ENCODE measurements at regions not wholly inside any gene's neighbourhood (a gene's known extent, or its start where the extent isn't known, plus 50 kb on each side); places are given as distances from the start of the nearest gene placed in this dataset.
"Not testable (repeated sequence)": the region's sequence is repeated elsewhere in the genome, so short reads cannot be mapped to it uniquely, and the experiment has no call there.

DNA sequence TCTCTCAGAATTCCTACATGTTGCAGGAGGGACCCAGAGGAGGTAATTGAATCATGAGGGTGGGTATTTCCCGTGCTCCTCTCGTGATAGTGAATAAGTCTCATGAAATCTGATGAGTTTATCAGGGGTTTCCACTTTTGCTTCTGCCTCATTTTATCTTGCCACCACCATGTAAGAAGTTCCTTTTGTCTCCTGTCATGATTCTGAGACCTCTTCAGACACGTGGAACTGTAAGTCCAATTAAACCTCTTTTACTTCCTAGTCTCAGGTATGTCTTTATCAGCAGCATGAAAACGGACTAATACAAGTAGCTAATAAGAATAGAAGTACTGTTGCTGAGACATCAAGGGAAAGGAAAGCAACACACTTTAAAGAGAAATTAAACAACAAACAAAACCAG is 143.4 kb downstream of the CCDC71L start:
- POLR2A ChIA-PET: no interaction called here
- Mint-ChIP-seq H3K27me3 (peaks cover 28% of the 10 kb centered on the region), H3K4me3 (no peak overlapping the region), H3K9me3 (no peaks in the 10 kb centered on the region), H3K27ac (no peak overlapping the region), H3K36me3 (no peaks in the 10 kb centered on the region), H3K4me1 (no peaks in the 10 kb centered on the region)
- ATAC-seq (ENCODE audit: low read depth) (no peak), DNase-seq (no peak)

DNA sequence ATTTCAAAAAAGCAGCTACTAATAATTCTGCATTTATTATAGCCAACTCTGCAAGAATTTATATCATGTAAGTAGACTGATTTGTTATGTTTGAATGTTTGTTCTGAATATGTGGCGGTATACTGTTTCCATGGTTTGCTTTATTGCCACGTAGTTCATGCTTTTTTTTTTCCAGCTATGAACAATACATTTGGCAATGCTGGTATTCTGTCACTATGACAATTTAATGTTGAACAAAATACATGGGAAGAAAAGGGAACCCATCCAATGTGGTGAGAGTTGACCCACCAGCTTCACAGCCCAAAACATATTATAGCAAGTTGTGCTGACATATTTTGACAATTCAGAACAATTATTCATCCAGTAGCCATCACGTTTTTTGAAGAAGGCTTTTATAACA is 145.6 kb downstream of the CCDC71L start:
- H3K36me3 Mint-ChIP-seq: no peaks in the 10 kb centered on the region
- H3K27me3 Mint-ChIP-seq: peaks cover 28% of the 10 kb centered on the region
- no peaks in the 10 kb centered on the region for H3K9me3 Mint-ChIP-seq
- no peak overlapping the region for H3K27ac Mint-ChIP-seq
- DNase-seq (no peak), ATAC-seq (ENCODE audit: low read depth) (no peak)
- POLR2A ChIA-PET: no interaction called here
- no peaks in the 10 kb centered on the region for H3K4me1 Mint-ChIP-seq
- H3K4me3 Mint-ChIP-seq: no peak overlapping the region

DNA sequence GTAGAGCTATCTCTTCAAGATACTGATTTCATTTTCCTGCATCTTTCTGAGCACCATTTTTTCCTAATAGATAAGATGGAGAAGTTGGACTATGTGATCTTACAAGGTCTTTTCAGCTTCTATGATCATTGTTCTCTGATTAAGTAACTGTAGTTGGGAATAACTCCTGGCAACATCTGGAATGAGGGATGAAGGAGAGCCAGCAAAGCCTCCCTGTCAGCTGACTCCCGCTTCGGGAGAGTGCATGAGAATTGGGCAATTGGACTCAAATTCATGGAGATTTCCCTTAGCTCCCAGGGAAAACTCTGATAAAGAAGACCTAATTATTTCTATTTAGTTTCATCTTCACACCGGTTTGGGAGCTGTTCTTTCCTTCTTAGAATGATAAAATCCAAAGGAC is 146.1 kb downstream of the CCDC71L start:
- no peaks in the 10 kb centered on the region for H3K9me3 Mint-ChIP-seq
- H3K36me3 Mint-ChIP-seq: no peaks in the 10 kb centered on the region
- no peaks in the 10 kb centered on the region for H3K4me1 Mint-ChIP-seq
- H3K27me3 Mint-ChIP-seq: peaks cover 29% of the 10 kb centered on the region
- POLR2A ChIA-PET: no interaction called here
- ATAC-seq (ENCODE audit: low read depth) (no peak), DNase-seq (no peak)
- H3K27ac Mint-ChIP-seq: no peak overlapping the region
- no peak overlapping the region for H3K4me3 Mint-ChIP-seq

DNA sequence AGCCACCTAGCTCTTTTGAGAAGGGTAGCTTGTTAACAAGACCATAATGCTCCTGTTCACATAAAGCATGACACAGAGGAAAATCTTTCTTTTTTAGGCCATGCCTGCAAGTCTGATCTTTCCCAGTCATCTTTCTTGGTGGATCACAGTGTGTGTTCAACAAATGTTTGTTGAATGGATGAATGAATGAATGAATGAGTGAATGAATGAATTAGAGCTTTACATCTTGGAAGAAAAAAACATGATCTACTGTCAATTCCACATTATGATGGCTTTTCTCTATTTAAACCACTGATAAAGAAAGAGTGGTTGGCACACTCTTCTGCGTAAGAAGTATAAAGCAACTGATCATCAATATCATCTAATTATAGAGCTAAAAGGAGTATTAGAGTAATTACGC is 148.7 kb downstream of the CCDC71L start:
- POLR2A ChIA-PET: no interaction called here
- ATAC-seq (ENCODE audit: low read depth) (no peak), DNase-seq (no peak)
- H3K27me3 Mint-ChIP-seq: peaks cover 11% of the 10 kb centered on the region
- H3K4me3 Mint-ChIP-seq: no peak overlapping the region
- H3K9me3 Mint-ChIP-seq: no peaks in the 10 kb centered on the region
- H3K4me1 Mint-ChIP-seq: no peaks in the 10 kb centered on the region
- no peak overlapping the region for H3K27ac Mint-ChIP-seq
- H3K36me3 Mint-ChIP-seq: no peaks in the 10 kb centered on the region

DNA sequence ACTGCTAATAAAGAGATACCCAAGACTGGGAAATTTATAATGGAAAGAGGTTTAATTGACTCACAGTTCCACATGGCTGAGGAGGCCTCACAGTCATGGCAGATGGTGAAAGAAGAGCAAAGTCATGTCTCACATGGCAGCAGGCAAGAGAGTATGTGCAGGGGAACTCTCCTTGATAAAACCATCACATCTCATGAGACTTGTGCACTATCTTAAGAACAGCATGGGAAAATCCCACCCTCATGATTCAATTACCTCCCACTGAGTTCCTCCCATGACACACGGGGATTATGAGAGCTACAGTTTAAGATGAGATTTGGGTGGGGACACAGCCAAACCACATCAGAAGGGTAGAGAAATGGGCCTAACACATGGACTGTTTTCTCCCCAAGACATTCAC is 156.3 kb downstream of the CCDC71L start:
- DNase-seq (no peak), ATAC-seq (ENCODE audit: low read depth) (no peak)
- Mint-ChIP-seq H3K27ac (no peak overlapping the region), H3K9me3 (no peaks in the 10 kb centered on the region), H3K4me1 (no peaks in the 10 kb centered on the region), H3K36me3 (no peaks in the 10 kb centered on the region), H3K4me3 (no peak overlapping the region), H3K27me3 (peaks cover under 1% of the 10 kb centered on the region)
- POLR2A ChIA-PET: no interaction called here

DNA sequence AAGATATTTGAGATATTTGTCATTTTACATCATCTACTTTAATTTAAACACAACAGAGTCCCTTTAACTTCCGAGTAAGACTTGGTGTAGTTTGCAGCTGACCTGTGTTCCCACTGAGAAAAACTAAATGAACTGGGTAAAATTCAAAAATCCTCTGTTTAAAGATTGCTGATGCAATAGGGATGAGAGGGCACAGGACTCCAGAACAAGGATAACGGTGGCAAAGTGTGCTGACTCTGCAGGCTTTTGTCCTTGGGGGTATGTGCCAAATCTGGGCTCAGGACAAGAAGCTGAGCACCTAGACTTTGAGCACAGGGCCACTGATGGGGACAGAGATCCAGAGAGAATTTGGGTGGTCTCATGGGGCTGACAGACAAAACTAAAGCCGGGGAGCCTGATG is 156.8 kb downstream of the CCDC71L start:
- H3K4me1 Mint-ChIP-seq: no peaks in the 10 kb centered on the region
- no peaks in the 10 kb centered on the region for H3K36me3 Mint-ChIP-seq
- H3K27ac Mint-ChIP-seq: no peak overlapping the region
- no peak overlapping the region for H3K4me3 Mint-ChIP-seq
- DNase-seq: no peak
- POLR2A ChIA-PET: no interaction called here
- no peaks in the 10 kb centered on the region for H3K9me3 Mint-ChIP-seq
- no peak for ATAC-seq (ENCODE audit: low read depth)
- no peaks in the 10 kb centered on the region for H3K27me3 Mint-ChIP-seq

DNA sequence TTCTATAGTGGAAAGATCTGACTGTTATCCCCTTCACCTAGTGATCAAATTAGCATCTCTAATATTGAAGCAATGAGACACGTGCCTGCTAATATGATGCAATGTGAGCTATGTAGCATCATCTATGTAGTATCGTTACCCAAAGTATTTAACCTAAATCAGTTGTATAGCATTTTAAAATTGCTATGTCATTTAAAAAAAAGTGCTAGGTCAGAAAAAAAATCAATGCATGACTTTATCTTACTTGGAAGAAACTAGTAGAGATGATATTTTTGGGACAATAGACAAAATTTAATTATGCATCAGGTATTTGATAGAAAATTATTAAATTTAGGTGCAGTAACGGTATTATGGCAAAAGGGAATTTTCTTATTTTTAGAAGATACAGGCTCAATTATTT is 157.3 kb downstream of the CCDC71L start:
- no peak overlapping the region for H3K4me3 Mint-ChIP-seq

DNA sequence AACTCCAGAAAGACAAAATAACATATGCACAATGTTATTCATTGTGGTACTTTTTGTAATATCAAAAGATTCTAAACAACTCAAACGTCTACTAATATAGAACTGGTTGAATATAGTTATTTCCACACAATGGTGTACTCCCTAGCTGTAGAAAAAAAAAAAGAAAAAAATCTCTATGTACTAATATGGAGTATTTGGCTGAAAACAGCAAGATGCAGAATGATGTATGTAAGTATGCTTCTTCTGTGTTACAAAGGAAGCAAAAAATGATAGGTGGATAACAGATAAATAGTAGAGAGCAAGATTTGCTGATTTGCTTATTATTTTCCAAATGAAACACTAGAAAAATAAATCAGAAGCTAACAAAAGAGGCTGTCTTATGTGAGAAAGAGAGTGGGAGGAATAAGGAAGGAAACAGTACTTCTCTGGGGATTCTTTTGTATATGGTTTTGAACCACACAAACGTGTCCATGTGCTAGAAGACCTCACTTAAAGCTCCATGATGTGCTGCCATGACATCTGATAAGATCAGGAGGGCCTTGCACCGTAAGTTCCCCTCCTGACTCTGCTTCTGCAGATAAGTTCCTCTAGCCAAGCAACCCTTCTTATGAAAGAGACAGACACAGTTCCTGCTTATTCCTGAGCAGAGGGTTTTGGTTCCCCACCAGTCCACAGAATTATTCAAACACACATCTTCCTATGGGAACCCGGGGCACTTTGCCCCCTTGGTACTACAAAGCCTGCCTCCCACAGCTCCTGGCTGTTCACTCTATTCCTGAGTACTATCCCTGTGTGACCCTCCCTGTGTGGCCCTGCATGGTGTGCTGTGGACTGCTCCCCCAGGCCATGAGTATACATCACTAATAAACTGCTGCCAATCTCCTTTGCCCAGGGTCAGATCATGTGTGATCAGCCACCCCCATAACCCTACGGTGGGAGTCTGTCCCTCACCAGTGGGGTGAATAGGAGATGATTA is 159.1 kb downstream of the CCDC71L start:
- DNase-seq (no peak), ATAC-seq (ENCODE audit: low read depth) (no peak)
- H3K4me3 Mint-ChIP-seq: no peak overlapping the region
- no peaks in the 10 kb centered on the region for H3K36me3 Mint-ChIP-seq
- POLR2A ChIA-PET: no interaction called here
- no peaks in the 10 kb centered on the region for H3K4me1 Mint-ChIP-seq
- H3K27ac Mint-ChIP-seq: no peak overlapping the region
- H3K9me3 Mint-ChIP-seq: no peaks in the 10 kb centered on the region
- no peaks in the 10 kb centered on the region for H3K27me3 Mint-ChIP-seq

More for the DNA sequence above, 157.3 kb downstream of the CCDC71L start:
- Mint-ChIP-seq H3K27me3 (no peaks in the 10 kb centered on the region), H3K4me1 (no peaks in the 10 kb centered on the region), H3K27ac (no peak overlapping the region), H3K36me3 (no peaks in the 10 kb centered on the region), H3K9me3 (no peaks in the 10 kb centered on the region)
- DNase-seq (no peak), ATAC-seq (ENCODE audit: low read depth) (no peak)
- POLR2A ChIA-PET: no interaction called here

DNA sequence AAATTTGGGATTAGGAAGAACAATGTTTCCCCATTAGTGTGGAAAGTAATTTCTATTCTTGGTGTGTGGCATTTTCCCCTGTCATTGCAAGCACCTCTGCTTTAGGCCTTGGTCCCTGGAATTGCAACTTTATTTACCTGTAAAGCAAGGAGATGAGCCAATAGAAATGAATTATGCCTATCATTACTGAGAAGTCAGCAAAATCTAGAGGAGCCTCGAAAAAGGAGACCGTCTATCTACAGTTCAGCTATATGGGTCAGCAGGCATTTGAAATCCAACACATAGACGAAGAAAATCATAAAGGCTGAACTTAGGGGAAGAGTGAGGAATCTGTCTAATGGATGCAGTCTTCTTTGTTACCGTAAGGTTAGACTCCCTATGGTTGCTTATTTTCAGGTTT is 161.1 kb downstream of the CCDC71L start:
- no peaks in the 10 kb centered on the region for H3K4me1 Mint-ChIP-seq
- no peak overlapping the region for H3K27ac Mint-ChIP-seq
- ATAC-seq (ENCODE audit: low read depth): no peak
- POLR2A ChIA-PET: no interaction called here
- peaks cover under 1% of the 10 kb centered on the region for H3K9me3 Mint-ChIP-seq
- peaks cover 3% of the 10 kb centered on the region for H3K27me3 Mint-ChIP-seq
- H3K4me3 Mint-ChIP-seq: no peak overlapping the region
- no peaks in the 10 kb centered on the region for H3K36me3 Mint-ChIP-seq
- no peak for DNase-seq

DNA sequence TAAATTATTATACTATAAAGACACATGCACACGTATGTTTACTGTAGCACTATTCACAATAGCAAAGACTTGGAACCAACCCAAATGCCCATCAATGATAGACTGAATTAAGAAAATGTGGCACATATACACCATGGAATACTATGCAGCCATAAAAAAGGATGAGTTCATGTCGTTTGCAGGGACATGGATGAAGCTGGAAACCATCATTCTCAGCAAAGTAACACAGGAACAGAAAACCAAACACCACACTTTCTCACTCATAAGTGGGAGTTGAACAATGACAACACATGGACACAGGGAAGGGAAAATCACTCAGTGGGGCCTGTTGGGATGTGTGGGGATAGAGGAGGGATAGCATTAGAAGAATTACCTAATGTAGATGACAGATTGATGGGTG is 163.0 kb downstream of the CCDC71L start:
- ATAC-seq (ENCODE audit: low read depth); H3K9me3 Mint-ChIP-seq; POLR2A ChIA-PET; H3K4me3 Mint-ChIP-seq; DNase-seq; H3K4me1 Mint-ChIP-seq; H3K27me3 Mint-ChIP-seq; H3K36me3 Mint-ChIP-seq; H3K27ac Mint-ChIP-seq: not testable (repeated sequence)

DNA sequence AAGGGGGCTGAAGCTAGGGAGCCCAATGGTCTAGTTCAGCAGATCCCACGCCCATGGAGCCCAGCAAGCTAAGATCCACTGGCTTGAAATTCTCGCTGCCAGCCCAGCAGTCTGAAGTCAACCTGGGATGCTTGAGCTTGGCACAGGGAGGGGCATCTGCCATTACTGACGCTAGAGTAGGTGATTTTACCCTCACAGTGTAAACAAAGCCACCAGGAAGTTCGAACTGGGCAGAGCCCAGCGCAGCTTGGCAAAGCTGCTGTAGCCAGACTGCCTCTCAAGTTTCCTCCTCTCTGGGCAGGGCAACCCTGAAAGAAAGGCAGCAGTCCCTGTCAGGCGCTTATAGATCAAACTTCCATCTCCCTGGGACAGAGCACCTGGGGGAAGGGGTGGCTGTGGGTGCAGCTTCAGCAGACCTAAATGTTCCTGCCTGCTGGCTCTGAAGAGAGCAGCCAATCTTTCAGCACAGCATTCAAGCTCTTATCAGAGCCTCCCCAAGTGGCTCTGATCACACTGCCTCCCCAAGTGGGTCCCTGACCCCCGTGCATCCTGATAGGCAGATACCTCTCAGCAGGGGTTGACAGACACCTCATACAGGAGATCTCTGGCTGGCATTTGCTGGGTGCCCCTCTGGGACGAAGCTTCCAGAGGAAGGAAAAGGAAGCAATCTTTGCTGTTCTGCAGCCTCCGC is 167.8 kb downstream of the CCDC71L start:
- Mint-ChIP-seq H3K4me3 (no peak overlapping the region), H3K27me3 (peaks cover 5% of the 10 kb centered on the region), H3K4me1 (no peaks in the 10 kb centered on the region), H3K36me3 (no peaks in the 10 kb centered on the region), H3K9me3 (peaks cover 12% of the 10 kb centered on the region), H3K27ac (no peak overlapping the region)
- POLR2A ChIA-PET: no interaction called here
- ATAC-seq (ENCODE audit: low read depth): no peak
- DNase-seq: no peak

DNA sequence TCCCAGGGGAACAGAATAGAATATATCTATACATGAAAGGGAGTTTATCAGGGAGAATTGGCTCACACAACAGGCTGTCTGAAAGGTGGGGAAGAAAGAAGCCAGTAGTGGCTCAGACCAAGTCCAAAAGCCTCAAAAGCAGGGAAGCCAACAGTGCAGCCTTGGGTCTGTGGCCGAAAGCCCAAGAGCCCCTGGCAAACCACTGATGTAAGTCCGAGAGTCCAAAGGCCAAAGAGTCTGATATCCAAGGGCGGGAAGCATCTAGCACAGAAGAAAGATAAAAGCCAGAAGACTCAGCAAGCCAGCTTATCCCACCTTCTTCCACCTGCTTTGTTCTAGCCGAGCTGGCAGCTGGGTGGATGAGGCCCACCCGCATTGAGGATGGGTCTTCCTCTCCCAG is 172.5 kb downstream of the CCDC71L start:
- DNase-seq: no peak
- Mint-ChIP-seq H3K4me1 (peaks cover 3% of the 10 kb centered on the region), H3K9me3 (peaks cover 4% of the 10 kb centered on the region), H3K27ac (no peak overlapping the region), H3K27me3 (peaks cover 7% of the 10 kb centered on the region), H3K36me3 (no peaks in the 10 kb centered on the region), H3K4me3 (no peak overlapping the region)
- POLR2A ChIA-PET: interaction anchor here (0.6 kb wide), 1 partner anchor 110 kb away, joined by 3 read pairs; no protein-coding TSS in a partner anchor
- no peak for ATAC-seq (ENCODE audit: low read depth)

DNA sequence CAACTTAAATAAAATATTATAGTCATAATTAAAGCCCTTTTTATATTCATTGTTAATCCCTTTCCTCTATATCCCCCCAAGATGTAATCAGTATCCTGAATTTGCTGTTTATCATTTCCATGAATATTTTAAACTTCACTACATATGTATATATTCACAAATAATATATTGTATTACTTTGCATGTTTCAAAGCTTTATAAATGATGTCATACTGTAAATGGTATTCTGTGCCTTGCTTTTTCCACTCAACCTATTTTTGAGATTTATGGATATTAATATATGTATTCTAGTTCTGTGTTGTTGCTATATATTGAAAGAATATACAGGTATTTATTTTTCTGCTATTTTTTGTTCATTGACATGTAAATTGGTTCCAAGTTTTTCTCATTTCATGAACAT is 173.1 kb downstream of the CCDC71L start:
- Mint-ChIP-seq H3K36me3 (no peaks in the 10 kb centered on the region), H3K4me1 (peaks cover 3% of the 10 kb centered on the region), H3K9me3 (peaks cover 4% of the 10 kb centered on the region), H3K27ac (no peak overlapping the region), H3K27me3 (peaks cover 8% of the 10 kb centered on the region), H3K4me3 (no peak overlapping the region)
- POLR2A ChIA-PET: no interaction called here
- DNase-seq (no peak), ATAC-seq (ENCODE audit: low read depth) (no peak)

DNA sequence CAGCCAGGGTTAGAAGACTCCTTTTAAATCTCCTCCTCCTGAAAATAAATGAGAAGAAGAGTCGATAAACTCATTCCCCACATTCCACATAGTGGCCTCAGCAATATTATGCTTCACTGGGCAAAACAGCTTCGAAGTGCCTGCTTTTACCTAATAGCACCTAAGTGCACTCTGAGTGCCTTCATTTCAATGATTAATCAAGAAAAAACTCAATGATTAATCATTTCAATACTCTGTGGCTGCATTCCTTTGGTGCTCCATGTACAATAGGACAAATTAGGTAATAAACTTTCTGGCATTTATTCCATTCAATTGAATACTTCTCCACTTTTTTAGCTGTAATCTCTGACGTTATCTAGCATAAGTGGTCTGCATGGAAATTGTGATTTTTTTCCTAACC is 174.6 kb downstream of the CCDC71L start:
- DNase-seq: no peak
- ATAC-seq (ENCODE audit: low read depth): no peak
- Mint-ChIP-seq H3K9me3 (peaks cover 4% of the 10 kb centered on the region), H3K4me1 (peaks cover 3% of the 10 kb centered on the region), H3K36me3 (no peaks in the 10 kb centered on the region), H3K27me3 (peaks cover 11% of the 10 kb centered on the region), H3K27ac (no peak overlapping the region), H3K4me3 (no peak overlapping the region)
- POLR2A ChIA-PET: no interaction called here

All from activated naive CD8-positive, alpha-beta T cell treated with anti-CD3 and anti-CD28 coated beads, Interleukin-2, amount 10 ng/mL, durations not matched to agents 7 days and 5 days (primary cell).